ENCODE measurements at regions not wholly inside any gene's neighbourhood (a gene's known extent, or its start where the extent isn't known, plus 50 kb on each side); places are given as distances from the start of the nearest gene placed in this dataset.
"Not testable (repeated sequence)": the region's sequence is repeated elsewhere in the genome, so short reads cannot be mapped to it uniquely, and the experiment has no call there.

- H3K4me3 ChIP-seq (ENCODE audit: low read depth, low read length) = no peak overlapping the region
- no peak for TF ChIP-seq CTCF (IDR thresholded peaks at IDR 0.05; ENCODE audit: low read depth, low read length)
Measured at GRCh38 chr2:7559791-7560190, 642.6 kb downstream of the RNF144A start.

GRCh38 chr2:7566382-7566881 lies 649.2 kb downstream of the RNF144A start:
- no peak overlapping the region for H3K4me3 ChIP-seq (ENCODE audit: low read depth, low read length)
- TF ChIP-seq CTCF (IDR thresholded peaks at IDR 0.05; ENCODE audit: low read depth, low read length) = no peak

DNA sequence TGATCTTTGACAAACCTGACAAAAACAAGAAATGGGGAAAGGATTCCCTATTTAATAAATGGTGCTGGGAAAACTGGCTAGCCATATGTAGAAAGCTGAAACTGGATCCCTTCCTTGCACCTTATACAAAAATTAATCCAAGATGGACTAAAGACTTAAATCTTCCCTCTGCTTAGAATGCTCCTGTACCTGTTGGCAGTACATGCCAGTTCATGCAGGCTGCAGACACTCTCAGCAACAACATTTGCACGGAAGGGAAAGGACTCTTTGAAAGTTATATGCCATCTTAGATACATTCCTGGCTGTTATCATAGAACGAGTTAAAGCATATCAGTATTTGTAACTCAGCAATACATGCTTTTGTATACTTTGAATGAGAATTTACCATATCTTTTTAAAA lies 649.9 kb downstream of the RNF144A start:
- H3K4me3 ChIP-seq (ENCODE audit: low read depth, low read length) = not testable (repeated sequence)

- H3K4me3 ChIP-seq (ENCODE audit: low read depth, low read length) = no peak overlapping the region
- TF ChIP-seq CTCF (IDR thresholded peaks at IDR 0.05; ENCODE audit: low read depth, low read length) = no peak
Measured at GRCh38 chr2:7567646-7568045, 650.4 kb downstream of the RNF144A start.

DNA sequence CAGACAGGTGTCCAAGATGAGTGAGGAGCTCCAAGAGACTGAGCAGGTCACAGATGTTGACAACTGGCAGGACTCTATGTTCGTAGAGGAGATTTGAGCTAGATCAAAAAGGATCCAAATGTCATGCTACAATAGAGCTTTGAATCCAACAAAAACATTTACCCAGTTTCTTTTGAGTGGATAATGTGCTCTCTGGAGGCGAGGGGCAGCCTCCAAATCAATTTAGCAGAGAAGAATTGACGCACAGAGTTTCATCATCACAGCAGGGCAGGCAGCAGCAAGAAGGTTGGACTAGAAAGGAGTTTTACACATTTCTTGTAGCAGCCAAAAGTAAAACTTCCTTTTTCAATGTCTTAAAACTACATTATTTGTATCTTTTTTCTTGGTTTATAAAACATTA lies 653.0 kb downstream of the RNF144A start:
- H3K4me3 ChIP-seq (ENCODE audit: low read depth, low read length) = no peak overlapping the region
- no peak for TF ChIP-seq CTCF (IDR thresholded peaks at IDR 0.05; ENCODE audit: low read depth, low read length)

DNA sequence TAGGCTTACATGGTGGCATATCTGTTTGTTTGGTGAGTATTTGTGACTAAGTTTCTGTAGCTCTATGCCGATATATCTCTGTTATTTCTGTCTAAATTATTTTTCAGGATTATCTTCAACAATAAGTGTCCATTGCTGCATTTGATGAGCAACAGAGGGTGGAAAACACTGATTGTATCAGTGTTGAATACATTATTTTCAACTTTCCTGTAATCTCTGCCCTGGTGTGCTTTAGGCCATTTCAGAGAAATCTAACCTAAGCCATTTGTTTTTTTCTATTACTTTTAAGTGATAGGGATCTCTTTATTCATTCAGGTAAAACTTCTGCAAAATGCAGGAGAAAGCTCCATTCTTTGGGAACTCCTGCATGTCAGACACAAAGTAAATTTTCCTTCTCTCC lies 654.5 kb downstream of the RNF144A start:
- H3K4me3 ChIP-seq (ENCODE audit: low read depth, low read length) = no peak overlapping the region
- no peak for TF ChIP-seq CTCF (IDR thresholded peaks at IDR 0.05; ENCODE audit: low read depth, low read length)

DNA sequence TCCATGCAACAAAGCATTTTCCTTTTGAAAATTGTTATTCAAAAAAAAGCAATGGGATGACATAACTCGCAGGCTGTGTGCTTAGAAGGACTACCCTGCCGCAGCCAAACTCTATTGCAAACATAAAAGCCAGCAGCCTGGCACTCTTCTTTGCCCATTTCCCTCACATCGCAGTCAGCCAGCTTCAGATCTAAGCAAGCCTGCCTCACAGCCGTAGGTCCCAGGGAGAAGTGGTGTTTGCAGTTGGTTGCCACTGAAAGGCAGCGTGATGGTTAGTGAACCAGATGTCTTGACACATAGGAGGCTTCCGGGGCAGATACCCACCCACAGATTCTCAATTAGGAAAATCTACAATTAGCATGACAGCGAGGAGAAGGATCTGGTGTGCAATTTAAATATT lies 655.2 kb downstream of the RNF144A start:
- TF ChIP-seq CTCF (IDR thresholded peaks at IDR 0.05; ENCODE audit: low read depth, low read length) = no peak

DNA sequence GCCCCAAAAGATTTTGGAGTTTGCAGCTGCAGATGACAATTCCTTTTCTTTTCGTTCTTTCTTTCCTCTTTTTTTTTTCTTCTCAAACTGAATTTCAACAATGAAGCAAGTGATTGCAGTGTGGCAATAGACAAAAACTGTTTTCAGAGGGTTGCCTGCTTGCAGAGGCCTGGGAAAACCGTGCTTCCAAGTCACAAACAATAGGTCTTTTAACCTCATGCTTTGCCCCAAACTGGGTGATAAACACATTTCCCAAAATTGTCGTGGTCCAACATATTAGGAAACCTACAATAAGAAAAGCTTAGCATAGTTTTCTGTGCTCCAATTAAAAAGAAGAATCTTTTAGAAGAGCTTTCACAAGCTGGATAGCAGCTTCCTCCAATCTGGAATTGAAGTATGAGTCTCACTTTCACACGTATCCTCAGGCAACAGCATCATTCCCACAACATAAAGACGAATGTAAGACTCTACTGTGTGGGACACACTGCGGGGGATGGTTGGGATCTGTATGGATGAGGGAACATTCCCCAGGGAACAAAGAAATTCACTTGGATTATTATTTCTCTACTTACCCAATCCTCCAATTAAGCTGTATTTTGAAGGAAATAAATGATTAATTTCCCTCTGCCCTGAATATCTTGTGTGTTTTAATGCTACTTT lies 656.1 kb downstream of the RNF144A start:
- H3K4me3 ChIP-seq (ENCODE audit: low read depth, low read length) = no peak overlapping the region
- TF ChIP-seq CTCF (IDR thresholded peaks at IDR 0.05; ENCODE audit: low read depth, low read length) = no peak

More for the DNA sequence above, 655.2 kb downstream of the RNF144A start:
- no peak overlapping the region for H3K4me3 ChIP-seq (ENCODE audit: low read depth, low read length)
